CD14-positive monocyte (primary cell): ENCODE measurements at regions not wholly inside any gene's neighbourhood (a gene's known extent, or its start where the extent isn't known, plus 50 kb on each side); places are given as distances from the start of the nearest gene placed in this dataset.
"Not testable (repeated sequence)": the region's sequence is repeated elsewhere in the genome, so short reads cannot be mapped to it uniquely, and the experiment has no call there.

Experiments
- DNase-seq, 3 donors: peaks; one replicate each; pipeline ENCODE4 v3.0.0-alpha.2; 2011 to 2022
- H2AFZ ChIP-seq: 2 replicates; pipeline ENCODE4 v1.6.0; 2012; ENCODE audit warnings: mild to moderate bottlenecking, low read depth, low read length, inconsistent platforms; ENCODE audit not compliant: insufficient read depth, poor library complexity, severe bottlenecking
- H3K27ac ChIP-seq, 2 donors: 1 replicate in 1 of 2; 2 replicates in 1 of 2; pipeline ENCODE4 v1.5.1; 2012 to 2013; ENCODE audit warnings: low read length in 2 of 2, control low read depth in 1 of 2, inconsistent platforms in 1 of 2, low read depth in 1 of 2, mild to moderate bottlenecking in 1 of 2
- H3K27me3 ChIP-seq, 2 donors: one replicate each; pipeline versions ENCODE4 v1.6.0 to v1.6.1; 2011 to 2013; ENCODE audit warnings: low read length in 2 of 2; ENCODE audit not compliant: control insufficient read depth in 2 of 2, insufficient read depth in 2 of 2
- H3K36me3 ChIP-seq, 2 donors: replicated peaks in 1 of 2; 1 replicate in 1 of 2; 2 replicates in 1 of 2; pipeline versions ENCODE4 v1.5.1 to v1.6.1; 2012 to 2013; ENCODE audit warnings: low read length in 2 of 2, control low read depth in 1 of 2, inconsistent platforms in 1 of 2, mild to moderate bottlenecking in 1 of 2; ENCODE audit not compliant: insufficient read depth in 2 of 2, control insufficient read depth in 1 of 2
- H3K4me1 ChIP-seq, 2 donors: 1 replicate in 1 of 2; 2 replicates in 1 of 2; pipeline versions ENCODE4 v1.5.1 to v1.6.1; 2012 to 2013; ENCODE audit warnings: low read length in 2 of 2, control low read depth in 1 of 2, inconsistent platforms in 1 of 2, mild to moderate bottlenecking in 1 of 2, moderate library complexity in 1 of 2; ENCODE audit not compliant: insufficient read depth in 2 of 2, control insufficient read depth in 1 of 2
- H3K4me2 ChIP-seq: replicated peaks from 2 replicates; pipeline ENCODE3; 2012; ENCODE audit warnings: low read length, moderate library complexity, mild to moderate bottlenecking; ENCODE audit not compliant: poor library complexity, severe bottlenecking; ENCODE audit errors: extremely low read depth
- H3K4me3 ChIP-seq, 3 experiments: fragments of 200-600 bp in 1 of 3; sonication (generic) in 1 of 3; replicated peaks in 1 of 3; 1 replicate in 2 of 3; 2 replicates in 1 of 3; pipeline ENCODE4 v1.5.1; 2011 to 2013; ENCODE audit warnings: low read length in 3 of 3, mild to moderate bottlenecking in 3 of 3, control low read depth in 2 of 3, low read depth in 2 of 3, inconsistent platforms in 1 of 3, moderate library complexity in 1 of 3
- H3K79me2 ChIP-seq: 2 replicates; pipeline ENCODE4 v1.6.0; 2012; ENCODE audit warnings: mild to moderate bottlenecking, control low read depth, inconsistent platforms, low read length, moderate library complexity; ENCODE audit not compliant: insufficient read depth
- H3K9ac ChIP-seq: 2 replicates; pipeline ENCODE4 v1.6.0; 2017; ENCODE audit warnings: low read length, mild to moderate bottlenecking; ENCODE audit not compliant: insufficient read depth, poor library complexity, severe bottlenecking
- H3K9me3 ChIP-seq, 2 donors: replicated peaks in 1 of 2; 1 replicate in 1 of 2; 2 replicates in 1 of 2; pipeline versions ENCODE4 v1.5.1 to v1.6.1; 2012 to 2013; ENCODE audit warnings: low read length in 2 of 2, control low read depth in 1 of 2; ENCODE audit not compliant: control insufficient read depth in 1 of 2, insufficient read depth in 1 of 2
- H4K20me1 ChIP-seq: 2 replicates; pipeline ENCODE4 v1.6.0; 2012; ENCODE audit warnings: mild to moderate bottlenecking, low read length, control low read depth, moderate library complexity; ENCODE audit not compliant: insufficient read depth
- H3K27ac Mint-ChIP-seq, 7 donors: one replicate each; pipeline ENCODE4 v1.8.0; 2020; ENCODE audit warnings: mild to moderate bottlenecking in 7 of 7, mixed read lengths in 7 of 7, moderate library complexity in 6 of 7, inconsistent platforms in 2 of 7
- H3K27me3 Mint-ChIP-seq, 3 donors: one replicate each; pipeline ENCODE4 v1.8.0; 2021 to 2022; ENCODE audit warnings: low read depth in 3 of 3, mild to moderate bottlenecking in 3 of 3, mixed read lengths in 3 of 3, moderate library complexity in 3 of 3, inconsistent platforms in 1 of 3
- H3K36me3 Mint-ChIP-seq, 2 donors: one replicate each; pipeline ENCODE4 v1.8.0; 2020; ENCODE audit warnings: mixed read lengths in 2 of 2, inconsistent platforms in 1 of 2, mild to moderate bottlenecking in 1 of 2
- H3K4me1 Mint-ChIP-seq: one replicate; pipeline ENCODE4 v1.8.0; 2020; ENCODE audit warnings: mild to moderate bottlenecking, mixed read lengths
- H3K4me3 Mint-ChIP-seq, 2 donors: one replicate each; pipeline ENCODE4 v1.8.0; 2020; ENCODE audit warnings: mild to moderate bottlenecking in 2 of 2, mixed read lengths in 2 of 2, moderate library complexity in 1 of 2
- H3K9me3 Mint-ChIP-seq, 7 donors: one replicate each; pipeline ENCODE4 v1.8.0; 2020 to 2022; ENCODE audit warnings: mixed read lengths in 7 of 7, mild to moderate bottlenecking in 6 of 7, moderate library complexity in 6 of 7, inconsistent platforms in 2 of 7
- CTCF ChIP-seq: fragments of 200-600 bp; IDR thresholded peaks from one replicate; pipeline ENCODE4 v1.8.0; 2022; ENCODE audit warnings: antibody characterized with exemption, mild to moderate bottlenecking
- WGBS: methylation state at CpG from one replicate; pipeline ENCODE4 v1.1.5; 2013; ENCODE audit warnings: missing lambda C conversion rate; ENCODE audit not compliant: insufficient coverage; 5-methylcytosine and 5-hydroxymethylcytosine counted together
- intact Hi-C, 2 donors: fragments of 100-400 bp; cut with micrococcal nuclease; formaldehyde crosslinking; loops; one replicate each; pipeline versions ENCODE4 v1.15.0 to v1.15.1; 2023

GRCh38 chr10:45118929-45119328 is 118.2 kb downstream of the ZNF22 start:
- intact Hi-C loops, result no loop called here
- no peak for DNase-seq

GRCh38 chr10:45122180-45122860 is 121.6 kb downstream of the ZNF22 start:
- H3K79me2 ChIP-seq, H2AFZ ChIP-seq, H3K9me3 ChIP-seq, H3K9me3 Mint-ChIP-seq, H3K4me1 ChIP-seq, H3K4me3 Mint-ChIP-seq, H3K9ac ChIP-seq, DNase-seq, H3K27me3 ChIP-seq, H3K27ac ChIP-seq, H3K27ac Mint-ChIP-seq, H3K36me3 Mint-ChIP-seq, intact Hi-C loops, H3K36me3 ChIP-seq, H3K4me1 Mint-ChIP-seq, H3K4me3 ChIP-seq, H3K27me3 Mint-ChIP-seq, H3K4me2 ChIP-seq, H4K20me1 ChIP-seq: not testable (repeated sequence)
- WGBS, result no CpG with 5 or more reads among the region's 7 CpGs

More at GRCh38 chr10:45118929-45119328, 118.2 kb downstream of the ZNF22 start:
- no peak overlapping the region for H3K4me2 ChIP-seq
- H3K27ac ChIP-seq, result no peak overlapping the region
- no peaks in the 10 kb centered on the region for H3K4me1 Mint-ChIP-seq
- H2AFZ ChIP-seq, result no peak overlapping the region
- no peaks in the 10 kb centered on the region for H3K79me2 ChIP-seq
- H3K9me3 ChIP-seq, result no peaks in the 10 kb centered on the region
- H3K27ac Mint-ChIP-seq, result no peak overlapping the region
- 57% methylated on average over 2 of the region's 3 CpGs for WGBS
- no peak overlapping the region for H3K4me3 ChIP-seq
- H3K27me3 ChIP-seq, result no peaks in the 10 kb centered on the region
- no peaks in the 10 kb centered on the region for H3K36me3 Mint-ChIP-seq
- H3K9ac ChIP-seq, result no peak overlapping the region
- no peak for TF ChIP-seq CTCF
- H3K4me1 ChIP-seq, result no peaks in the 10 kb centered on the region
- no peaks in the 10 kb centered on the region for H3K9me3 Mint-ChIP-seq
- H4K20me1 ChIP-seq, result no peaks in the 10 kb centered on the region
- H3K36me3 ChIP-seq, result no peaks in the 10 kb centered on the region
- H3K4me3 Mint-ChIP-seq, result no peak overlapping the region
- peaks cover 0 to 3% (median 3%) of the 10 kb centered on the region in 3 donors for H3K27me3 Mint-ChIP-seq
